IPS-20b (cell line): ENCODE measurements at regions not wholly inside any gene's neighbourhood (a gene's known extent, or its start where the extent isn't known, plus 50 kb on each side); places are given as distances from the start of the nearest gene placed in this dataset.

Experiments
- H3K27ac ChIP-seq: one replicate; pipeline ENCODE4 v1.5.1; 2013; ENCODE audit warnings: low read length
- H3K27me3 ChIP-seq: 2 replicates; pipeline ENCODE4 v1.6.1; 2013; ENCODE audit warnings: mild to moderate bottlenecking, low read length, inconsistent platforms; ENCODE audit not compliant: insufficient read depth
- H3K36me3 ChIP-seq: 2 replicates; pipeline ENCODE4 v1.6.1; 2013; ENCODE audit warnings: low read depth, mild to moderate bottlenecking, inconsistent platforms, low read length, moderate library complexity; ENCODE audit not compliant: insufficient read depth
- H3K4me1 ChIP-seq: 2 replicates; pipeline ENCODE4 v1.6.1; 2013; ENCODE audit warnings: mild to moderate bottlenecking, control low read depth, inconsistent platforms, low read length, moderate library complexity; ENCODE audit not compliant: insufficient read depth
- H3K4me3 ChIP-seq: 2 replicates; pipeline ENCODE4 v1.5.1; 2013; ENCODE audit warnings: mild to moderate bottlenecking, low read length, inconsistent platforms
- H3K9ac ChIP-seq: 2 replicates; pipeline ENCODE4 v1.6.1; 2013; ENCODE audit warnings: low read depth, mild to moderate bottlenecking, inconsistent platforms, low read length, moderate library complexity
- H3K9me3 ChIP-seq: 2 replicates; pipeline ENCODE4 v1.6.1; 2013; ENCODE audit warnings: mild to moderate bottlenecking, low read depth, low read length, inconsistent platforms; ENCODE audit not compliant: insufficient read depth

DNA sequence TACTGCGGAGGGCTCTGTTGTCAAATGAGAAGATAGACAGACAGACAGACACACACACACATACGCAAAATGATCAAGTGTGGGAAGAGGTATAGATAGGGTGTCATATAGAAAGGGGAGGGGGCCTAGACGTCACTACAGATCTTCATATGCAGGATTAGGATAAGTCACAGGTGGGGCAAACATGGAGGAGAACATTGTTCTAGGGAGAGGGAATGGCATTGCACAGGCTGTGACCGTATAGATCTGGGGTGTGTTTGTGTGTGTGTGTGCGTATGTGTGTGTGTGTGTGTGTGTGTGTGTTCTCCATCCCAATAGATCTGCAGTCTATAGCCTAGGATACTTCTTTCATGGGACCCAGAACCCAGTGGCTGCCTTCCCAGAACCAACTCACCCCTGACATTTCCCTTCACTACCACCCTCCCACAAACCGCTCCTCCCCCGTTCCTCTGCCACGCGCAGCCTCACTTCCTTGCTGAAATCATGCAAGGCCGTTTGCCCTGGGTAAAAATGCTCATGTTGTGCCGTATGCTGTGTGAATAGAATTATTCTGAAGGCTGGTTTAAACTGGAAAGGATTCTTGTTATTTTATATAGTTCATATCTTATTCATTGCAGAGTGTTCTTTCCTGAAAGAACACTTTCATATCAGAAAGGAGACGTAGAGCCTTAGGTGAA lies 50.5 kb upstream of the CCL1 start:
- Histone ChIP-seq H3K27me3 (peaks cover 37% of the 10 kb centered on the region), H3K9ac (no peak overlapping the region), H3K27ac (no peak overlapping the region), H3K4me1 (peaks cover 22% of the 10 kb centered on the region), H3K36me3 (no peaks in the 10 kb centered on the region), H3K9me3 (no peaks in the 10 kb centered on the region), H3K4me3 (peak overlapping the region; percentile 30; the same call in 1 of the 2 replicates)

GRCh38 chr17:34412965-34413441 lies 50.0 kb upstream of the CCL1 start:
- Histone ChIP-seq H3K4me1 (peaks cover 22% of the 10 kb centered on the region), H3K4me3 (no peak overlapping the region), H3K36me3 (no peaks in the 10 kb centered on the region), H3K27ac (no peak overlapping the region), H3K27me3 (peaks cover 43% of the 10 kb centered on the region), H3K9me3 (no peaks in the 10 kb centered on the region), H3K9ac (no peak overlapping the region)
